ENCODE measurements at regions not wholly inside any gene's neighbourhood (a gene's known extent, or its start where the extent isn't known, plus 50 kb on each side); places are given as distances from the start of the nearest gene placed in this dataset.

DNA sequence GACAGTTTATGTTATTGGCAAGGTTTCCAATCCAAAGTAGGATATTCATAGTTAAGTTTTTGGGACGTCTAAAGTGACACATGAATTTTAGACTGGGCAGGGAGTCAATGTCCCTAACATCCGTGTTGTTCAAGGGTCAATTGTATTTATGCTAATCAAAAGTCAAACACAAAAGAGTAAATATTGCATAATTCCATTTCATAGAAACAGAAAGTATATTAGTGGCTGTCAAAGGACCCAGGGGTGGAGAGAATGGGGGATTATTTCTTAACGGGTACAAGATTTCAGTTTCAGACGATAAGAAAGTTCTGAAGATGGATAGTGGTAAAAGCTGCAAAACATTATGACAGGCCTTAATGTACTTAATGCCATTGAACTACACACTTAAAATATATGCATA is 971.8 kb upstream of the AGA start:
- no peak overlapping the region for H3K4me3 ChIP-seq (ENCODE audit: low read length)
- TF ChIP-seq, protein P1, sequence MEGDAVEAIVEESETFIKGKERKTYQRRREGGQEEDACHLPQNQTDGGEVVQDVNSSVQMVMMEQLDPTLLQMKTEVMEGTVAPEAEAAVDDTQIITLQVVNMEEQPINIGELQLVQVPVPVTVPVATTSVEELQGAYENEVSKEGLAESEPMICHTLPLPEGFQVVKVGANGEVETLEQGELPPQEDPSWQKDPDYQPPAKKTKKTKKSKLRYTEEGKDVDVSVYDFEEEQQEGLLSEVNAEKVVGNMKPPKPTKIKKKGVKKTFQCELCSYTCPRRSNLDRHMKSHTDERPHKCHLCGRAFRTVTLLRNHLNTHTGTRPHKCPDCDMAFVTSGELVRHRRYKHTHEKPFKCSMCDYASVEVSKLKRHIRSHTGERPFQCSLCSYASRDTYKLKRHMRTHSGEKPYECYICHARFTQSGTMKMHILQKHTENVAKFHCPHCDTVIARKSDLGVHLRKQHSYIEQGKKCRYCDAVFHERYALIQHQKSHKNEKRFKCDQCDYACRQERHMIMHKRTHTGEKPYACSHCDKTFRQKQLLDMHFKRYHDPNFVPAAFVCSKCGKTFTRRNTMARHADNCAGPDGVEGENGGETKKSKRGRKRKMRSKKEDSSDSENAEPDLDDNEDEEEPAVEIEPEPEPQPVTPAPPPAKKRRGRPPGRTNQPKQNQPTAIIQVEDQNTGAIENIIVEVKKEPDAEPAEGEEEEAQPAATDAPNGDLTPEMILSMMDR (conservative IDR thresholded peaks at IDR 0.05; ENCODE audit: low read length), result no peak
- DNase-seq (ENCODE audit: low read depth), result no peak

DNA sequence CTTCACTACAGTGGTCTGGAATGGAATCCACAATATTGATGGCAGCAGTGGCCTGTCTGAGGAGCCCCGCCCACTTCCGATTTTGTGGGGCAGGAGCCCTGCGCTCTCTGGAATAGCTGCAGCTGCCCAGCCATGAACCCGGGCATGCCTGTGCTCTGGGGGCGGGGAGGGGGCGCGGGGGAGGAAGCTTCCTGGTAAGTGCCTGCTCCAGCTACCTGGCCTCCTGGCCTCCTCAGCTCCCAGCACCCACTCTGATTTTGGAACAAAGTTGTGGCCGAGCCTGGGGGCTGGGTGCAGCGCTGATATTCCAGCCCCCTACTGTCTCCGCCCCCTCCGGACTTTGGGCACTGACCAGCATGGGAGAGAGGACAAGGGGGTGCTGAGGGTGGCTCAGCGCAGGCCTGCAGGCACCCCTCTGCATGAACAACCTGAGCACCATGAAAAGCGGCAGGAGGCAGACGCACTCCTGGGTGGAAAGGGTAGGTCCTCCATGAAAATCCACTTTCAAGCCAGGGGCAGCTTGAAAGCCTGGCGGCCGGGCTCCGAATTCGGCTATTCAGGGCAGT is 972.7 kb upstream of the AGA start:
- H3K4me3 ChIP-seq (ENCODE audit: low read length), result no peak overlapping the region
- TF ChIP-seq, protein P1 (conservative IDR thresholded peaks at IDR 0.05; ENCODE audit: low read length), result no peak
- no peak for DNase-seq (ENCODE audit: low read depth)

DNA sequence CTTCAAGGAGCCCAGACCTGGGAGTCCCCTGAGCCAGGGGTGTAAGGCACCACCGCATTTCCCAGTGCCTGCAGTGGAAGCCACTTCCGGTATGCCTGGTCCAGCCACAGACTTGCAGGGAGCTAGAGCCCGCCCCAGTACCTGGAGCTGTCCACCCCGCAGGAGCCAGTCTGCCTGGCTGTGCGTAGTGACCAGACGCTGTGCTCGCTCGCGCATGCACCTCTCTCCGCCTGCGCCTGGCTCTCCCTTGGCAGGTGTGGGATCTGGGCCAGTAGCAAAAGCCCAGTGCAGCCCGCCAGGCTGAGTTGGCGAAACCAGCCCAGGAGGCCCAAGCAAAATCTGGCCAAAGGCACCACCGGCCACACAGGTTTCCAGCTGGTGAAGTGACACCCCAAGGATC is 973.7 kb upstream of the AGA start:
- H3K4me3 ChIP-seq (ENCODE audit: low read length), result no peak overlapping the region
- no peak for DNase-seq (ENCODE audit: low read depth)
- TF ChIP-seq, protein P1 (conservative IDR thresholded peaks at IDR 0.05; ENCODE audit: low read length), result no peak

DNA sequence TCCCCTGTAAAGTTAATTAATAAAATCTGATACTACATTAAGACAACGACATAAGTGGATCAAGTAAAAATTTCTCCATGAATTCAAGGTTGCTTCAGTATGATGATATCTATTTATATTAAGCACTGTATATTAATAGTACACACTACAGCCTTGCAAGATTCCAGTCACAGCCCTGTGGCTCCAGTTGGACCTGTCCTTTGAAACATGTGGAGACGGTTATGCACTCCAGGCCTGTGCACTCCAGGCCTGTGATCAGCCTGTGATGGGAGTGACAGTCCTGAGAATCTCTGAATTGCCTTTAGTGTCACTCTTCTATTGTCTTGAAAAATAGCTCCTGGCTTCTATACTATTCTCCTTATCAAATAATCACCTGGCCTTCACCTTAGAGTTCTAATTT is 981.1 kb upstream of the AGA start:
- H3K4me3 ChIP-seq (ENCODE audit: low read length), result no peak overlapping the region
- TF ChIP-seq, protein P1 (conservative IDR thresholded peaks at IDR 0.05; ENCODE audit: low read length), result no peak
- no peak for DNase-seq (ENCODE audit: low read depth)

DNA sequence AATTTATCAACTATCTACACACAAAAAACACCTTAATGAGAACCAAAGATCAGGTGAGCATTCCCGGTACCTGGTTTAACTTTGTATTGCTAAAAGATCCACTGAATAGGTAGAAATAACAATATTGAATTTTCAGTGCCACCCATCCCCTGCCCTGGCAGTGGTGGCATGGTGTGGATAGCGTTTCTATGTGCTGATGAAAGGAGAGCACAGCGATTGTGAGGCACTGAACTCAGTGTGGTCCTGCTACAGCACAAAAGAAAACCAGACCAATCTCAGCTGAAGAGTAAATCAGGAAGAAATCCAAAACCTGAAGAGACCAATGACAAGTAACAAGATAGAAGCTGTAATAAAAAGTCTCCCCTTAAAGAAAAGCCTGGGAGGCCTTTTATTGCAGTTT is 984.6 kb upstream of the AGA start:
- TF ChIP-seq, protein P1 (conservative IDR thresholded peaks at IDR 0.05; ENCODE audit: low read length), result no peak
- no peak overlapping the region for H3K4me3 ChIP-seq (ENCODE audit: low read length)
- no peak for DNase-seq (ENCODE audit: low read depth)

DNA sequence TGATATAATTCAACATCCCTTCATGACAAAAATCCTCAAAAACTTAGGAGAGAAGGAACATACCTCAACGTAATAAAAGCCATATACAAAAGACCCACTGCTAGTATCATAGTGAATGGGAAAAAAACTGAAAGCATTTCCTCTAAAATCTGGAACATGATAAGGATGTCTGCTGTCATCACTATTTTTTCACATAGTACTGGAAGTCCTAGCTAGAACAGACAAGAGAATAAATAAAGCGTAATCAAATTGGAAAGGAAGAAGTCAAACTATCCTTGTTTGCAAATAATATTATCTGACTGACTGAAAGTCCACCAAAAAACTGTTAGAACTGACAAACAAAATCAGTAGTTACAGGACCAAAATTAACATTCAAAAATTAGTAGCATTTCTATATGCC is 985.4 kb upstream of the AGA start:
- DNase-seq (ENCODE audit: low read depth), result no peak
- H3K4me3 ChIP-seq (ENCODE audit: low read length), result no peak overlapping the region
- TF ChIP-seq, protein P1 (conservative IDR thresholded peaks at IDR 0.05; ENCODE audit: low read length), result no peak

DNA sequence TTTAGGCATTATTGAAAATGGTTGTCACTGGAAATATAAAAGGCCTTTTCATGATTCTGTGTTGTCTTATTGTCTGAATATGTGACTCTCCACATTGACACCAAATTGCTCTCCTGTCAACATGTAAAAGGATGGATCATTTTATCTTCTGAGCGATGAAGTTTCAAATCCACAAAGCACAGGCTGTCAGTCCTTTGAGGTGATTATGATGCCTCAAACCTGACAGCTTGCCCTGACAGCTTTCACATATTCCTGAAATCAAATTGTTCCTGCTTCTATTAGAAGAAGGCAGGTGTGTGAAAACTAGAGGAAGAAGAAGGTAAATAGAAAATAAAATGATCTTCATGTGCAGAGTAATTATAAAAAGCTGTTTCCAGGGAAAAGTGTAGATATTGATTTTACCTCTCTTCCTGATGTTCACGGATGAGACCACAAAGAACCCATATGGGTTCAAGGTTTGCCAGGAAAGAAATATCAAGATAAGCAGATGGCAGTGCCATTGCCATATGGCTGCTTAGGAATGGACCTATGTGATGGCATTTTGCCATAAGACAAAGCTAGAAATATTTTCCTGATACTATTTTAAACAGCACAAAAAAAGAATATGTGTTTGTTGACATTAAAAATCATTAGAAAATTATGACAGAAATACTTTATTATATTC is 1006.3 kb upstream of the AGA start:
- TF ChIP-seq, protein P1 (conservative IDR thresholded peaks at IDR 0.05; ENCODE audit: low read length), result no peak
- H3K4me3 ChIP-seq (ENCODE audit: low read length), result no peak overlapping the region
- no peak for DNase-seq (ENCODE audit: low read depth)
